ENCODE measurements at regions not wholly inside any gene's neighbourhood (a gene's known extent, or its start where the extent isn't known, plus 50 kb on each side); places are given as distances from the start of the nearest gene placed in this dataset.
"Not testable (repeated sequence)": the region's sequence is repeated elsewhere in the genome, so short reads cannot be mapped to it uniquely, and the experiment has no call there.

DNA sequence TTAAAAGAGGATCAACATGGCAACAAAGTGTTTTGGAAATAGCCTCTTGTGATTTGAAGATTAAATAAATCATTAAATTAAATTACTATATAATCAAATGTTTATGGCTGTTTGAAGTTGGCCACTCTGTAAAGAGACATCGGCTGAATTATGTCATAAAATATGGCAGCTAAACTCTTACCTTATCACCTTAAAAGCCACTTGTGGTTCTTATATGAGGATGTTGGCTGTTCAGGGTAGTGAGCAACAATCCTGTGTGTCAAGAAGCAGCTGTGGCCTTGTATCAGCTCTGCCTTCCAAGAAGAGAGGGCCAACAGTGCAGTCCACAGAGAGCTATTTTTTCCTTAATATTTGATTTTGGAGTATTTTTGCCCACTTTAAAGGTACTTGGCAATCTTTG lies 113.4 kb upstream of the CDK6 start:
- no peak overlapping the region for H3K9ac ChIP-seq (ENCODE audit: low read length in 2 of 2)
- no peaks in the 10 kb centered on the region for H3K36me3 ChIP-seq (ENCODE audit: control insufficient read depth in 2 of 2, insufficient read depth in 2 of 2, low read length in 2 of 2)
- no peaks in the 10 kb centered on the region for H3K4me1 ChIP-seq (ENCODE audit: control insufficient read depth, insufficient read depth, low read length)
- H3K27ac ChIP-seq (ENCODE audit: low read length) = no peak overlapping the region
- no peaks in the 10 kb centered on the region for H3K27me3 ChIP-seq (ENCODE audit: control insufficient read depth in 1 of 2, insufficient read depth in 2 of 2, low read length in 2 of 2)
- no peaks in the 10 kb centered on the region for H3K9me3 ChIP-seq (ENCODE audit: control insufficient read depth in 2 of 2, low read length in 2 of 2)
- no peak overlapping the region for H3K4me3 ChIP-seq (ENCODE audit: low read length in 2 of 2)

DNA sequence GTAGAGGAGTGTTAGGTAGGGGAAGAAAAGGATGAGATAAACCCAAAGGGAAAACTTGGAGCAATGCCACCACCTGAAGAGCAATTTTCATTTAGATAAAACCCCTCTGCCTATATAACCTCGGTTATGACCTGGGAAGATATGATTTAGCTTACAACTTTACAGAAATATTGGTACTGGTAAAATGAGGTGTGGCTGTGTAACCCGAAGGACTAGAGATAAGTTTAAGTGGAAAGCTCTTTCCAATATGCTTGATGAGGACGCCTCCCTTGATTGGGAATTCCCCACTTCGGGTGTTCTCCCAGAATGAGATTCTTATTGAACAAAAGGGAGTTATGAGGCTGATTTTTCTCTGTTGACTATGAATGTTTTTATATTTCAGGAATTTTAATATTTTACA lies 109.5 kb upstream of the CDK6 start:
- no peaks in the 10 kb centered on the region for H3K9me3 ChIP-seq (ENCODE audit: control insufficient read depth in 2 of 2, low read length in 2 of 2)
- no peak overlapping the region for H3K27ac ChIP-seq (ENCODE audit: low read length)
- H3K27me3 ChIP-seq (ENCODE audit: control insufficient read depth in 1 of 2, insufficient read depth in 2 of 2, low read length in 2 of 2) = no peaks in the 10 kb centered on the region
- no peak overlapping the region for H3K4me3 ChIP-seq (ENCODE audit: low read length in 2 of 2)
- H3K9ac ChIP-seq (ENCODE audit: low read length in 2 of 2) = no peak overlapping the region
- H3K36me3 ChIP-seq (ENCODE audit: control insufficient read depth in 2 of 2, insufficient read depth in 2 of 2, low read length in 2 of 2) = no peaks in the 10 kb centered on the region
- no peaks in the 10 kb centered on the region for H3K4me1 ChIP-seq (ENCODE audit: control insufficient read depth, insufficient read depth, low read length)

GRCh38 chr7:92944633-92945032 lies 108.3 kb upstream of the CDK6 start:
- Histone ChIP-seq H3K27ac (ENCODE audit: low read length) (no peak overlapping the region), H3K4me3 (ENCODE audit: low read length in 2 of 2) (no peak overlapping the region)

DNA sequence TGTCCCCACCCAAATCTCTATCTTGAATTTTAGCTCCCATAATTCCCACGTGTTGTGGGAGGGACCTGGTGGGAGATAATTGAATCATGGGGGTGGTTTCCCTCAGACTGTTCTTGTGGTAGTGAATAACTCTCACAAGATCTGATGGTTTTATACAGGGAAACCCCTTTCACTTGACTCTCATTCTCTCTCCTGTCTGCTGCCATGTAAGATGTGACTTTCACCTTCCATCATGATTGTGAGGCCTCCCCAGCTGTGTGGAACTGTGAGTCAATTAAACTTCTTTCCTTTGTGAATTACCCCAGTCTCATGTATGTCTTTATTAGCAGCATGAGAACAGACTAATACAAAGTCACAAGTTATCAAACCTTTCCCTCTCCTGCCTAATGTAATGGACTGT lies 106.3 kb upstream of the CDK6 start:
- H3K4me3 ChIP-seq (ENCODE audit: low read length in 2 of 2); H3K9ac ChIP-seq (ENCODE audit: low read length in 2 of 2); H3K4me1 ChIP-seq (ENCODE audit: control insufficient read depth, insufficient read depth, low read length); H3K27me3 ChIP-seq (ENCODE audit: control insufficient read depth in 1 of 2, insufficient read depth in 2 of 2, low read length in 2 of 2); H3K9me3 ChIP-seq (ENCODE audit: control insufficient read depth in 2 of 2, low read length in 2 of 2); H3K36me3 ChIP-seq (ENCODE audit: control insufficient read depth in 2 of 2, insufficient read depth in 2 of 2, low read length in 2 of 2); H3K27ac ChIP-seq (ENCODE audit: low read length): not testable (repeated sequence)

More at GRCh38 chr7:92944633-92945032, 108.3 kb upstream of the CDK6 start:
- H3K4me1 ChIP-seq (ENCODE audit: control insufficient read depth, insufficient read depth, low read length) = no peaks in the 10 kb centered on the region
- no peak overlapping the region for H3K9ac ChIP-seq (ENCODE audit: low read length in 2 of 2)
- H3K9me3 ChIP-seq (ENCODE audit: control insufficient read depth in 2 of 2, low read length in 2 of 2) = no peaks in the 10 kb centered on the region
- H3K27me3 ChIP-seq (ENCODE audit: control insufficient read depth in 1 of 2, insufficient read depth in 2 of 2, low read length in 2 of 2) = no peaks in the 10 kb centered on the region
- H3K36me3 ChIP-seq (ENCODE audit: control insufficient read depth in 2 of 2, insufficient read depth in 2 of 2, low read length in 2 of 2) = no peaks in the 10 kb centered on the region

DNA sequence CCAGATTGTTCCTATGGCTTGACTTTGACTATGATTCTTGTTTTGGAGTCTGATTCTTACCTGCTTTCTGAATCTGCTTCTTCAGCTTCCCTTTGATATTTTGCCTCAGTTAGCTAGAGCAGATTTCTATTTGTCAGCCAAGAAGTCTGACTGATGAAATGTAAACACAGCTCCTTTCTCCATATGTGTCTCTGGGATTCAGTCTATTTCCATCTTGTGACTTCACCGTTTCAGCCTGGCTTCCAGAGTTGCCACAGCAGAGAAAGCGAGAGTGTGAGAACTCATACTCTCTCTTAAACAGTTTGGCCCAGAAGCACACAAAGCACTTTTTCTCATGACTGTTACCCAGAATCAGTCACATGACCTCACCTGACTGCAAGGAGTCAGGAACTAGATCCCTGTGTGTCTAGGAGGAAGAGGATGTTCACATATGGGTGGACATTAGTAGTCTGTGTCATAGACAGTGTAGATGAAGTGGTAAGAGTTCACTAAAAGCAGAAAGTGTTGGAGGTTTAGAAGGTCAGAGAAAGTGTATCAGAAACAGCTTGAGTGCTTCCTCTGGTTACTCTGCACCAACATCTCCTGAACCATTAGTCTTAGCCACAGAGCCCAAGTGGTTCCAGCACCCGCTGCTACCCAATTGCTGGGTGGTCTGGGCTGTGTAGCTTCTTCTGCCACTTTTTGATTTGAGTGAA lies 103.4 kb upstream of the CDK6 start:
- Histone ChIP-seq H3K36me3 (ENCODE audit: control insufficient read depth in 2 of 2, insufficient read depth in 2 of 2, low read length in 2 of 2) (no peaks in the 10 kb centered on the region), H3K4me3 (ENCODE audit: low read length in 2 of 2) (no peak overlapping the region), H3K27ac (ENCODE audit: low read length) (no peak overlapping the region), H3K4me1 (ENCODE audit: control insufficient read depth, insufficient read depth, low read length) (no peaks in the 10 kb centered on the region), H3K9me3 (ENCODE audit: control insufficient read depth in 2 of 2, low read length in 2 of 2) (no peaks in the 10 kb centered on the region), H3K9ac (ENCODE audit: low read length in 2 of 2) (no peak overlapping the region), H3K27me3 (ENCODE audit: control insufficient read depth in 1 of 2, insufficient read depth in 2 of 2, low read length in 2 of 2) (no peaks in the 10 kb centered on the region)

DNA sequence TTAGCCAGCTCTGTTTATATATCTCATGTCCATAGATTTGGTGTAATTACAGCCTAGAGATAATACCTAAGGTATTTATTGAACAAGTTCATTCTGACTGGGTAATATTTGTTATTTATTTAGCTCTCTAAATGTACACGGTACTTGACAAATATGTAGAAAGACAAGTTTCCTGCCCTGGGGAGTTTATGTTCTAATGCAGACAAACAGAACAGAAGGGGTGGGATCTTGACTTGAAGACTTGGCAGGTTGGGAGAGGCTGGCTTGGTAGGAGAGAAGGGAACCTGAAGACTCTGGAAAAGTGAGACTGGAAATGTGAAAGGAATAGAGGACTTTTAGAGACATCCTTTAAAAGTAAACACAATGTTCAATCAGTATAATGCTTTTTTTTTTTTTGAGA lies 97.7 kb upstream of the CDK6 start:
- no peaks in the 10 kb centered on the region for H3K9me3 ChIP-seq (ENCODE audit: control insufficient read depth in 2 of 2, low read length in 2 of 2)
- H3K36me3 ChIP-seq (ENCODE audit: control insufficient read depth in 2 of 2, insufficient read depth in 2 of 2, low read length in 2 of 2) = no peaks in the 10 kb centered on the region
- H3K4me1 ChIP-seq (ENCODE audit: control insufficient read depth, insufficient read depth, low read length) = no peaks in the 10 kb centered on the region
- H3K9ac ChIP-seq (ENCODE audit: low read length in 2 of 2) = no peak overlapping the region
- H3K4me3 ChIP-seq (ENCODE audit: low read length in 2 of 2) = no peak overlapping the region
- H3K27me3 ChIP-seq (ENCODE audit: control insufficient read depth in 1 of 2, insufficient read depth in 2 of 2, low read length in 2 of 2) = no peaks in the 10 kb centered on the region
- H3K27ac ChIP-seq (ENCODE audit: low read length) = no peak overlapping the region

GRCh38 chr7:92932450-92932849 lies 96.1 kb upstream of the CDK6 start:
- no peaks in the 10 kb centered on the region for H3K4me1 ChIP-seq (ENCODE audit: control insufficient read depth, insufficient read depth, low read length)
- no peak overlapping the region for H3K4me3 ChIP-seq (ENCODE audit: low read length in 2 of 2)
- no peaks in the 10 kb centered on the region for H3K36me3 ChIP-seq (ENCODE audit: control insufficient read depth in 2 of 2, insufficient read depth in 2 of 2, low read length in 2 of 2)
- H3K27ac ChIP-seq (ENCODE audit: low read length) = no peak overlapping the region
- H3K9ac ChIP-seq (ENCODE audit: low read length in 2 of 2) = no peak overlapping the region
- H3K27me3 ChIP-seq (ENCODE audit: control insufficient read depth in 1 of 2, insufficient read depth in 2 of 2, low read length in 2 of 2) = no peaks in the 10 kb centered on the region
- no peaks in the 10 kb centered on the region for H3K9me3 ChIP-seq (ENCODE audit: control insufficient read depth in 2 of 2, low read length in 2 of 2)

- no peak overlapping the region for H3K27ac ChIP-seq (ENCODE audit: low read length)
Measured at GRCh38 chr7:92930404-92930803, 94.0 kb upstream of the CDK6 start.

GRCh38 chr7:92926697-92927044 lies 90.3 kb upstream of the CDK6 start:
- Histone ChIP-seq H3K9me3 (ENCODE audit: control insufficient read depth in 2 of 2, low read length in 2 of 2) (no peaks in the 10 kb centered on the region), H3K27me3 (ENCODE audit: control insufficient read depth in 1 of 2, insufficient read depth in 2 of 2, low read length in 2 of 2) (no peaks in the 10 kb centered on the region), H3K27ac (ENCODE audit: low read length) (no peak overlapping the region), H3K4me3 (ENCODE audit: low read length in 2 of 2) (no peak overlapping the region), H3K4me1 (ENCODE audit: control insufficient read depth, insufficient read depth, low read length) (no peaks in the 10 kb centered on the region), H3K9ac (ENCODE audit: low read length in 2 of 2) (no peak overlapping the region), H3K36me3 (ENCODE audit: control insufficient read depth in 2 of 2, insufficient read depth in 2 of 2, low read length in 2 of 2) (no peaks in the 10 kb centered on the region)

More at GRCh38 chr7:92930404-92930803, 94.0 kb upstream of the CDK6 start:
- H3K9ac ChIP-seq (ENCODE audit: low read length in 2 of 2) = no peak overlapping the region
- no peaks in the 10 kb centered on the region for H3K27me3 ChIP-seq (ENCODE audit: control insufficient read depth in 1 of 2, insufficient read depth in 2 of 2, low read length in 2 of 2)
- no peaks in the 10 kb centered on the region for H3K9me3 ChIP-seq (ENCODE audit: control insufficient read depth in 2 of 2, low read length in 2 of 2)
- H3K4me3 ChIP-seq (ENCODE audit: low read length in 2 of 2) = no peak overlapping the region
- H3K4me1 ChIP-seq (ENCODE audit: control insufficient read depth, insufficient read depth, low read length) = no peaks in the 10 kb centered on the region
- no peaks in the 10 kb centered on the region for H3K36me3 ChIP-seq (ENCODE audit: control insufficient read depth in 2 of 2, insufficient read depth in 2 of 2, low read length in 2 of 2)

DNA sequence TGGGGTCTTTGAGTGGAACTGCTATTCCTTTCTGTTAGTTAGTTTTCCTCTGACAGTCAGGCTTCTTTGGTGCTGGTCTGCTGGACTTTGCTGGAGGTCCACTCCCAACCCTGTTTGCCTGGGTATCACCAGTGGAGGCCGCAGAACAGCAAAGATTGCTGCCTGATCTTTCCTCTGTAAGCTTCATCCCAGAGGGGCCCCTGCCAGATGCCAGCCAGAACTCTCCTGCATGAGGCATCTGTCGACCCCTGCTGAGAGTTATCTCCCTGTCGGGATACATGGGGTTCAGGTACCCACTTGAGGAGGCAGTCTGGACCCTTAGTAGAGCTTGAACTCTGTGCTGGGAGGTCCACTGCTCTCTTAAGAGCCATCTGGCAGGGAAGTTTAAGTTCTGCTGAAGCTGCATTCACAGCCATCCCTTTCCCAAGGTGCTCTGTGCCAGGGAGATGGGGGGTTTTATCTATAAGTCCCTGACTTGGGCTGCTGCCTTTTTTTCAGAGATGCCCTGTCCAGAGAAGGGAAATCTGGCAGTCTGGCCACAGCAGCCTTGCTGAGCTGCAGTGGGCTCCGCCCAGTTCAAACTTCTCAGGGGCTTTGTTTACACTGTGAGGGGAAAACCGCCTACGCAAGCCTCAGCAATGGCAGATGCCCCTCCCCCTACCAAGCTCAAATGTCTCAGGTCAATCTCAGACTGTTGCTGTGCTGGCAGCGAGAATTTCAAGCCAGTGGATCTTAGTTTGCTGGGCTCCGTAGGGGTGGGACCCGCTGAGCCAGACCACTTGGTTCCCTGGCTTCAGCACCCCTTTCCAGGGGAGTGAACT lies 89.7 kb upstream of the CDK6 start:
- Histone ChIP-seq H3K4me3 (ENCODE audit: low read length in 2 of 2) (no peak overlapping the region), H3K27ac (ENCODE audit: low read length) (no peak overlapping the region), H3K27me3 (ENCODE audit: control insufficient read depth in 1 of 2, insufficient read depth in 2 of 2, low read length in 2 of 2) (no peaks in the 10 kb centered on the region), H3K9ac (ENCODE audit: low read length in 2 of 2) (no peak overlapping the region), H3K9me3 (ENCODE audit: control insufficient read depth in 2 of 2, low read length in 2 of 2) (no peaks in the 10 kb centered on the region), H3K4me1 (ENCODE audit: control insufficient read depth, insufficient read depth, low read length) (no peaks in the 10 kb centered on the region), H3K36me3 (ENCODE audit: control insufficient read depth in 2 of 2, insufficient read depth in 2 of 2, low read length in 2 of 2) (no peaks in the 10 kb centered on the region)

DNA sequence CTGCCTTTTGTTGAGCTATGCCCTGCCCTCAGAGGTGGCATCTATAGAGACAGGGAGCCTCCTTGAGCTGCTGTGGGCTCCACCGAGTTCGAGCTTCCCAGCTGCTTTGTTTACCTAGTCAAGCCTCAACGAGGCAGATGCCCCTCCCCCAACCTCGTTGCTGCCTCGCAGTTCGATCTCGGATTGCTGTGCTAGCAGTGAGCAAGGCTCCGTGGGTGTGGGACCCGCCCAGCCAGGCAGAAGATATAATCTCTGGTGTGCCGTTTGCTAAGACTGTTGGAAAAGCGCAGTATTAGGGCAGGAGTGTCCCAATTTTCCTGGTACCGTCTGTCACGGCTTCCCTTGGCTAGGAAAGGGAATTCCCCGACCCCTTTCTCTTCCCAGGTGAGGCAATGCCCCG lies 88.4 kb upstream of the CDK6 start:
- Histone ChIP-seq H3K27me3 (ENCODE audit: control insufficient read depth in 1 of 2, insufficient read depth in 2 of 2, low read length in 2 of 2) (no peaks in the 10 kb centered on the region), H3K27ac (ENCODE audit: low read length) (no peak overlapping the region), H3K9me3 (ENCODE audit: control insufficient read depth in 2 of 2, low read length in 2 of 2) (no peaks in the 10 kb centered on the region), H3K4me1 (ENCODE audit: control insufficient read depth, insufficient read depth, low read length) (no peaks in the 10 kb centered on the region), H3K9ac (ENCODE audit: low read length in 2 of 2) (no peak overlapping the region), H3K36me3 (ENCODE audit: control insufficient read depth in 2 of 2, insufficient read depth in 2 of 2, low read length in 2 of 2) (no peaks in the 10 kb centered on the region), H3K4me3 (ENCODE audit: low read length in 2 of 2) (no peak overlapping the region)
